Fibroblast of skin of left quadriceps (primary cell): ENCODE measurements at regions not wholly inside any gene's neighbourhood (a gene's known extent, or its start where the extent isn't known, plus 50 kb on each side); places are given as distances from the start of the nearest gene placed in this dataset.
A peak's percentile ranks its signal among the peaks of the same experiment; 100 is the strongest.
"Not testable (repeated sequence)": the region's sequence is repeated elsewhere in the genome, so short reads cannot be mapped to it uniquely, and the experiment has no call there.

Experiments used
- DNase-seq, 2 experiments: peaks; one replicate each; pipeline ENCODE4 v3.0.0-alpha.2; 2013; ENCODE audit warnings: low read depth in 2 of 2

- DNase-seq = no peak
Observed at GRCh38 chr6:49370518-49370917, 92.5 kb downstream of the MMUT start.

DNA sequence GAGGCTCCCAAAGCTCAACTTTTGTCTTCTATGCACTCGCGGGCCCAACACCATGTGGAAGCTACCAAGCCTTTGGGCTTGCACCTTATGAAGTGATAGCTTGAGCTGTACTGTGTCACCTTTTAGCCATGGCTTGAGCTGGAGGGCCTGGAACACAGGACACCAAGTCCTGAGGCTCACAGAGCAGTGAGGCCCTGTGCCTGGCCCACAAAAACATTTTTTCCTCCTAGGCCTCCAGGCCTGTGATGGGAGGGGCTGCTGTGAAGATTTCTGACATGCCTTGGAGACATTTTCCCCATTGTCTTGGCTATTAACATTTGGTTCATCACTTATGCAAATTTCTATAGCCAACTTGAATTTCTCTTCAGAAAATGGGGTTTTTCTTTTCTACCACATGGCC lies 96.5 kb downstream of the MMUT start:
- DNase-seq = no peak

DNA sequence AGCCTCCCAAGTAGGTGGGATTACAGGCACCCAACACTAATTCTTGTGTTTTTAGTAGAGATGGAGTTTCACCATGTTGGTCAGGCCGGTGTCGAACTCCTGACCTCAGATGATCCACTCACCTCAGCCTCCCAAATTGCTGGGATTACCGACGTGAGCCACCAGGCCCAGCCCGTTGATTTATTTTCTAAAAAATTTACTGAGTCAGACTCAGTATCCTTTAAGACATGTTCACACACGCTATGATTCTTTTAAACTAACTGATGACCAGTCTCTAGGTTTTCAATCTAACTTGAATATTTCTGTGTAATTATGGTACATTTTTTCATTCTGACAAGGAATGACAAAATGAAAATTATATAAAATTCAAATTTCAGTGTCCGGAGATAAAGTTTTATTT lies 114.5 kb downstream of the MMUT start:
- DNase-seq = no peak

- DNase-seq = no peak
Observed at GRCh38 chr6:49342410-49342809, 120.6 kb downstream of the MMUT start.

DNA sequence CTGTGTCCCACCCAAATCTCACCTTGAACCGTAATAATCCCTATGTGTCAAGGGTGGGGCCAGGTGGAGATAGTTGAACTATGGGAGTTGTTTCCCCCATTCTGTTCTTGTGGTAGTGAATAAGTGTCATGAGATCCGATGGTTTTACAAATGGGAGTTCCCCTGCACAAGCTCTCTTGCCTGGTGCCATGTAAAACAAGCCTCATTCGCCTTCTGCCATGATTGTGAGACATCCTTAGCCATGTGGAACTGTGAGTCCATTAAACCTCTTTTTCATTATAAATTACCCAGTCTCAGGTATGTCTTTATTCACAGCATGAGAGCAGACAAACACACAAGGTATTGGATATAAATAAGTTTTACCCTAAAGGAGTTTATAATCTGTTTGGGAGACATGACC lies 121.2 kb downstream of the MMUT start:
- DNase-seq = no peak

DNA sequence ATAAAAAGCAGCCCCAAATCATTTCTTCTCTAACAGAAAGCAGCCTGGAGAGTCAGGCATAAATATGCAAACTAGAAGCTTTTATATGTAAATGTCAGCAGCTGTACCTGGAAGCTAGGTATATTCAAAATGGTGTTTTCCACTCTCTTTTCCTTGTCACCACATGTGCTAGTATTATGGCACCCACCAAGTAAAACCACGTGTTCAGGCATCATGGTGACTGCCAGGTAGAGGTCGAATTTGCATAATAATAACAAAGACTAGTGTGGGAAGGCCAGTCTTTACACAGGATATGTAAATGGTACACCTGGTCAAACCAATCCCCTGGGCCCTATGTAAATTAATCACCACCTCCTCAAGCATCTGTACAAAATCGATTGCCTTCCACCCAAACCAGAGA lies 124.0 kb downstream of the MMUT start:
- DNase-seq = no peak

- DNase-seq = no peak
Observed at GRCh38 chr6:49336514-49337131, 126.4 kb downstream of the MMUT start.

- DNase-seq = peak; percentile 18 to 25
Observed at GRCh38 chr6:49333345-49334125, 129.5 kb downstream of the MMUT start.

DNA sequence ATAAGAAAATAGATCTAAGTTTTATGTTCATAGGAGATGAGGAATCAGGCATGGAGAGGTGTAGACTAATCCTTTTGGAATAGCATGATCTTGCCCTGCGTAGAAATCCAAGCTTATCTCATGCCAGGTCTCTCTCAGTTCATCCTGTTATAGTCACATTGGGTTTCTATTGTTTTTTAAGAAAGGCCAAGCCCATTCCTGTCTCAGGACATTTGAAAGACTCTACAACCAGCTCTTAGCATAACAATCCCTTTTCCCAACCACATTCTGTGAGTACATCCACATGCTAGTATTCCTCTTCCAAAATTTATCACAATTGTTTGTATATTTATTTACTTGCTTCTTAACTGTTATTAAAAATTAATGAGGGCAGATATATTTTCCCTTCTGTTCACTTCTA lies 130.3 kb downstream of the MMUT start:
- no peak for DNase-seq

DNA sequence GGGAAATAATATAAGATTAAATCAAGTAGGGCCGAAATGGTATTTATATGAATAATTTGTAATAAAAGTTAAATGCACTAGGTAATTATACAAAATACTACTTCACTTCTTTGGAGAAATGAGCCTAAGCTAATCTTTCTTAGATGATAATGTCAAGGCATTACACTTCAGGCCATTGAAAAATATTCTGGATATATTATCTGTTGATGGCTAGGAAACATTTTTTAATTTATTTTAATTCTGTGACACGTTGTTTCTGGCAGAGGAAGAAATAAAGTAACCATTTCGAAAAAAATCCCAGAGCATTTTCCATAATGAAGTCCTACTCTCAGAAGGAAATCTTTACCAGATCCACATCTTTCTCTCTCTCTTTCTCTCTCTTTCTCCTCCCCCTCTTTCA lies 133.9 kb downstream of the MMUT start:
- no peak for DNase-seq

- DNase-seq = no peak
Observed at GRCh38 chr6:49328051-49328744, 134.9 kb downstream of the MMUT start.

DNA sequence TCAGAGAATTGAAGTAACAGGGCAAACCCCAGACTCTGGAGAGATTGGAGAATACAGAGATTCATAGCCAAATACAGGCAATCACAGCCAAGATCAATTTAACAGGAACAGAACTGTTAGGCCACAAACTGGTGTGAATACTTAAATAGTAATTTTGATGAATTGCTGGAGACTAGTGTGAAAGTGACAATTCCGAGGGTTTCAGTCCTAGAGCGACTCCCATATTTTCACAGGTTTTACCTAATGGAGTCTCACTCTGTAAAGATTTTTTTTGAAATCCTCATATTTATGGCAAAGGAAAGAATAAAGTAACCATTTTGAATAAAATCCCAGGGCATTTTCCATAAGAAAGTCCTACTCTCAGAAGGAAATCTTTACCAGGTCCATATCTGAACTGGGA lies 135.5 kb downstream of the MMUT start:
- DNase-seq = no peak

DNA sequence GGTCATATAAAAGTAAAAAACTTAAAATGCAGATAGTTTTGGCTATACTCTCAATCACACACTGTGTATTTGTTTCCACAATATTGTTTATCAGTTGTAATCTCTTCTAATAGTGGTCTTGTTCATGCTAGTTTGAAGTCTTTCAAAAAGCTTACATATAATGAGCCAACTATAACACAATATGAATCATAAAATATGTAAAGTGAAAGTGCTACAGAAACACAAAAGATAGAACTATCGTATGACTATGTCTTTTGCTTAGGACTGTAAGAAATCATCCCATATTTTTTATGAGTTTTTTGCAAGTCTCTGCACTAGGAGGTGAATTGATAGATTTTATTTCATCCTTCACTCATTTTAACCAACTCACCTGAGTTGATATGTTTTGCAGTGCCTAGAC lies 136.0 kb downstream of the MMUT start:
- DNase-seq = no peak

DNA sequence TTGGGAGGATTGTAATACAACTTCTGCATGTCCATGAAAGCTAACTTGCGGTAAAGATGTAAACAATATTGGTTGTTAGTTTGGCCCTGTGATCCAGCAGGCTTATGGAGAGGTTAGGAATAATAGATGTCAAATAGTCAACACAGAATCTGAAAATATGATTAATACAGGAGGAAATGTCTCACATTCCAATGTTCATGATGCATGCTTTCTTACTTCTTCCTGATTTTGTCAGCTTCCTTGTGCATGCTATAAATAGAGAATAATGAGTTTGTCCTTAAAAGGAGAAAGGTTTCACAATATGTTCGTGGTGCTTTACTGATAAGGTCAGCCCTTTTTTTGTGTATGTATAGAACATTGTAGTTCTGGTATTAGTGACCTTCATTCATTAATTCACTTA lies 136.7 kb downstream of the MMUT start:
- DNase-seq = peak; percentile 64 to 69

- no peak for DNase-seq
Observed at GRCh38 chr6:49325891-49326290, 137.2 kb downstream of the MMUT start.

DNA sequence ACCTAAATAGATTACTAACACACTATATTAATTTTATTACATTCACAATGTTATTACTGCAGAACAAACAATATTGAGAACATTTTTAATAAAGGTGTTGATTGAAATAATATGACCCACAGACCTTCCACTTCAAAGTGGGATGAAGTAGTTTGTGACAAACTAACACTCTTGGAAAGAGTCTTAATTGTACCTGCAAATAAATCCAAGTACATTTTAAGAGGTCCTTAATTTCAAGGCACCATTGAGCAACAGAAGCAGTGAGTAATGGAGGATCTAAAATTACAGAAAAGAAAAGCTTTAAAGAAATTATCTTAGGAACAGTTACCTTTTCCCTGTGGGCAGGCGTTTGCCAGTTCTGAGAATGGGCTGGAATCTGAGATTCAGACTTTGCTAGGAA lies 140.2 kb downstream of the MMUT start:
- no peak for DNase-seq

DNA sequence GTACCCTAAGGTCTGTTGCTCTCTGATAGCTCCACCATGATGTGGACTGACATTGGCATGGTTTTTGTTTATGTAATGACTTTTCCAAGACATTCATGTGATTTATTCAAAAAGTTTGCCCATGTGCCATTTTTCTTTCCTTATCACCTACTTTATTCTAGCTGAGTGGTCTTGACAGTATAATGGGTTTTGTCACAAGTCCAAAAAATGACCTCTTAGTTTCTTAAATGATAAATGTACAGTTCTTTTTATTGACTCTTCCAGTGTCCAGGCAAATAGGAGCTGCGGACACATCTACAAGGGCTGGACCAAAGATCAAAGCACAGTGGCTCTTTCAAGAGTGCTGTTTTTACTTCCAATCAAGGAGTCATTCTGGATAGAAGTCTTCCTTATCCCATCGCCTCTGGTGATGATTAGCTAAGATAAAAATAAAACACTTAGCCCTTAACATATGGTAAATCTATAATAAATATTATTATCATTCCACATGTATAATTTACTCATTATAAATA lies 141.4 kb downstream of the MMUT start:
- no peak for DNase-seq

GRCh38 chr6:49305010-49305409 lies 158.0 kb downstream of the MMUT start:
- no peak for DNase-seq

GRCh38 chr6:49304393-49304792 lies 158.7 kb downstream of the MMUT start:
- DNase-seq = not testable (repeated sequence)

DNA sequence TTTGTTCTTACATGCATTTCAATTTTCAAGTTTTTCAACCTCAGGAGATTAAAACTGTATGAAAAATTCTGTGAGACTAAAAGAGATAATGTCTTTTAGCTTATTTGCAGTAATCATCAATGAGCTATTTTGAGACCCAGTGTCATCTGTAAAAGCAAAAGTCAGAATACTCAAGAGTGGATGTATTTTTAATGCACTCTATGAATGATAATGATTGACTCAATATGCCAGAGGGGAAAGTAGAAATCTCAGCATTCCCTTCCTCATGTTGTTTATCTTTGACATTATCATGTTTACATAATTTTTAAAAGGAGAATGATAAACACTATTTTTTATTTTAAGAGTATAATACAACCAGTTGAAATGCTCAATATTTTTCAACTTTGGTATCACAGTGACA lies 162.1 kb downstream of the MMUT start:
- DNase-seq = no peak

DNA sequence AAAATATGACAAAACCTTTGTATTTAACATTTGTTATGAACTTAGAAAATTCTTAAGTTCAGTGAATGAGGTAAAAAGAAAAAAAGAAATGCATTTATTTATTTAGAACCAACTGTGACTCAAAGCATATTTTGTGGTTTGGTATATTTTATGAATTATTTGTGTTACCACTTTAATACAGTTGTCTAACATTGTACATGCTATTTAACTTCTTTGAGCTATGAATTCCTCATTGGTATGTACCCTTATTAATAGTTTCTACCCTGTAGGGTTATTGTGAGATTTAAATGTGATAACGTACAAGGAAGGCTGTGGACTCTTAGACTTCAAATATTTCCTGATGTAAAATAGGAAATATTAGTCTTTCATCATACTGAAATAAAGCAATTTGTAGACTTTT lies 162.6 kb downstream of the MMUT start:
- DNase-seq = no peak

GRCh38 chr6:49299279-49299678 lies 163.8 kb downstream of the MMUT start:
- DNase-seq = no peak

GRCh38 chr6:49284180-49284579 lies 178.9 kb downstream of the MMUT start:
- DNase-seq = no peak
